ENCODE measurements at regions not wholly inside any gene's neighbourhood (a gene's known extent, or its start where the extent isn't known, plus 50 kb on each side); places are given as distances from the start of the nearest gene placed in this dataset.
"Not testable (repeated sequence)": the region's sequence is repeated elsewhere in the genome, so short reads cannot be mapped to it uniquely, and the experiment has no call there.

DNA sequence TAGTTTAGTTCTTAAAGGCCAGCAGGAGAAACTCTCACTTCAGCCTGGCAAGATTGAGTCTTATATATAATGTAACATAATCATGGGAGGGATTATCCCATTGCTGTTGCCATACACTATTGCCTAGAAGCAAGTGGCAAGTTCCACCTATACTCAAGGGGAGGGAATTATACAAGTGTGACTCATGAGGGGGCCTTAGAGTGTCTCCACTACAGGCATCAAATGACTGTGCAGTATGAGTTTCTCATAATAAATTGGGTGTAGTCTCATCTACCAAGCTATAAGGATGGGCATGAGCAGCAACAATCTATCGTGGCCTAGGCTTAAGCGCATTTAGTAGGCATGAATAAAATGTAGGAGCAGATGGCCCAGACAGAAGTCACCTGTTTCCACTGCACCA lies 89.1 kb upstream of the C1GALT1C1 start:
- DNase-seq (ENCODE audit: low spot score), result no peak

DNA sequence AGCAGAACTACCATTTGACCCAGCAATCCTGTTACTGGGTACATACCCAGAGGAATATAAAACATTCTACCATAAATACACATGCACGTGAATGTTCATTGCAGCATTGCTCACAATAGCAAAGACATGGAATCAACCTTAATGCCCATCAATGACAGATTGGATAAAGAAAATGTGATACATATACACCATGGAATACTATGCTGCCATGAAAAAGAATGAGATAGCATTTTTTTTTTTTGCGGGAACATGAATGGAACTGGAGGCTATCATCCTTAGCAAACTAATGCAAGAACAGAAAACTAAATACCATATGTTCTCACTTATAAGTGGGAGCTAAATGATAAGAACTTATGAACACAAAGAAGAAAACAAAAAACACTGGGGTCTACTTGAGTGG lies 72.5 kb upstream of the C1GALT1C1 start:
- not testable (repeated sequence) for DNase-seq (ENCODE audit: low spot score)

DNA sequence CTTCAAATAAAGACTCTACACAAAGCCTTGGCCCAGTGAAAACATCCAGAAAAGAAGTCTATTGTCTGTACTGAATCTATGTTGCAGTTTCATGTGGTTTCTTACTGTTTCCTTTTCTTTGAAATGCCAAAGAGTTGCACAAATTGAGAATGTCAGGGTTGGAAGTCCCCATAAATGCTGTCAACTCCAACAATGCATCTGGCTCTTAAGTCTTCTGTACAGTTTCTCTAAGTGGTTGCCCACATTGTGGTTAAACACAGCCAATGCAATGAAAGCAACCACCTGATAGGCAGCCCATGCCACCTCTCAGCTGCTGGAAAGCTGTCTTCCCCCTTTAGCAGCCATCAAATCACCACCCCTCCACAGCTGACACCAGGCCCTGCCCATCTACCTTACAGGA lies 67.2 kb upstream of the C1GALT1C1 start:
- no peak for DNase-seq (ENCODE audit: low spot score)

DNA sequence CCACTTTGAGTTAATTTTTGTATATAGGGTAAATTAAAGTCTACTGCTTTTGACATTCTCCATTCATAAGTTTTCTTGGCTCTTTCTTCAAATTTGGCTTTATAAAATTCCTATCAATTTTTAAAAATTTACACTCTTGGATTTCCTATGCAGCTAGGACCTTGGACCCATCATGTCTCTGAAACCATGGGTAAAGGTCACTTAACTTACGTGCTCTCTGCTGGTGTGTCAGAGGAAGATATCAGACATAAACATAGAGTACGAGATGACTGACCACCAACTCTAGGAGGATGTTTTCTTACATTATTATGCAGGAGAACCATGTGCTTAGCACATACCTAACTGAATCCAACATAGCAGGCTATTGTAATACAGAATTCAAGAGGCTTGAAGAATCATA lies 62.5 kb upstream of the C1GALT1C1 start:
- DNase-seq (ENCODE audit: low spot score), result no peak

DNA sequence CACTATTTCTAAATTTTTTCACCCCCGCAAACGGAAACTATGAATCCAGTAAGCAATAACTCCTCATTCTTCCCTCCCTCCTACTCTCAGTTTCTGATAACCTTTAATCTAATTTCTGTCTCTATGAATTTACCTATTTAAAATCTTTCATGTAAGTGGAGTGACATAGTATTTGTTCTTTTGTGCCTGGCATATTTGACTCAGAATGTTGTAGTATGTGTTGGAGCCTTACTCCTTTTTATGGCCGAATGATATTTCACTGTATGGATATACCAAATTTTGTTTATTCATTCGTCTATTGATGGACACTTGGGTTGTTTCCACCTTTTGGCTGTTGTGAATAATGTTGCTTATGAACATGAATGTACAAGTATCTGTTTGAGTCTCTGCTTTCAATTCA lies 61.1 kb upstream of the C1GALT1C1 start:
- no peak for DNase-seq (ENCODE audit: low spot score)

DNA sequence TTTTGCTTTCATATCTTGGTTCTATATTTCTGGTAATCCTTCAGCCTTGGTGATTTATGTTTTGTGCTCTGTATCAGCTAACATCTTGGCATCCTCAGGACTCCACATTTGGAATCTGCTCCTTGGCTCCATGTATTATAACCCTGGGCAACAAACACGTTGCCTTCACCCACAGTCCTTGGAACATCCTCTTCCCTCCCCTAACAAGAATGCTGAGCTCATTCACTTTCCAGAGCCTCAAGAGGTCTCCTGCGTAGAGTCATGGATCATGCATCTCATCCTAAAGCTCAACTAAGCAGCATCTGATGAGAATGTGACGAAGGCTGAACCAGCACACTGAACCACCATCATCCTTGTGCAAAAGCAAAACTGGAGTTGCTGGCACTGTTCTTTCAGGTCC lies 60.5 kb upstream of the C1GALT1C1 start:
- no peak for DNase-seq (ENCODE audit: low spot score)

DNA sequence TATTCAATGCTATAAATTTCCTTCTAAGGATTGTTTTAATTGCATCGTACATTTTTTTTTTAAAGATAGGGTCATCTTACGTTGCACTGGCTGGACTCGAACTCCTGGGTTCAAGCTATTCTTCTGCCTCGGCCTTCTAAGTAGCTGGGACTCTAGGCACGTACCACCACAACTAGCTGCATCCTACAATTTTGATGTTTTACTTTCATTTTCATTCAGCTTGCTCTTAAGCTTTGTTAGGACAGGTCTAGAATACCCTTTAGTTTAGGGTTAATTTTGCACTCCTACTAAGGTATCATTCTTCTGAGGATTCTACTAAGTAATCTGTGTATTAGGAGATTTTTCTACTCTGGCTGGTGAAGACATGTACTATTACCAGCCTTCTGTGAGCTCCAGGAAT lies 50.2 kb upstream of the C1GALT1C1 start:
- no peak for DNase-seq (ENCODE audit: low spot score)
